ENCODE measurements at regions not wholly inside any gene's neighbourhood (a gene's known extent, or its start where the extent isn't known, plus 50 kb on each side); places are given as distances from the start of the nearest gene placed in this dataset.
A peak's percentile ranks its signal among the peaks of the same experiment; 100 is the strongest.

- TF ChIP-seq YEATS4 (CRISPR knock-in tag; IDR thresholded peaks at IDR 0.05; ENCODE audit: borderline replicate concordance) (peak; percentile 40; the same call in 1 of the 2 replicates), PTBP1 (IDR thresholded peaks at IDR 0.05; ENCODE audit: low read depth, low read length, poor library complexity, severe bottlenecking) (no peak), ZNF264 (CRISPR knock-in tag; IDR thresholded peaks at IDR 0.05) (peak; percentile 86), ZNF253 (CRISPR knock-in tag; IDR thresholded peaks at IDR 0.05; ENCODE audit: borderline replicate concordance) (no peak), HOXA9 (CRISPR knock-in tag; IDR thresholded peaks at IDR 0.05; ENCODE audit: borderline replicate concordance) (no peak), NFKB2 (CRISPR knock-in tag; IDR thresholded peaks at IDR 0.05; ENCODE audit: borderline replicate concordance) (no peak; the same call in 1 of the 2 replicates), ZBTB8A (CRISPR knock-in tag; IDR thresholded peaks at IDR 0.05; ENCODE audit: borderline replicate concordance, low read depth) (no peak), MYNN (CRISPR knock-in tag; IDR thresholded peaks at IDR 0.05; ENCODE audit: low read depth) (peak; percentile 50; the same call in 1 of the 2 replicates), TCF7L2 (IDR thresholded peaks at IDR 0.05; ENCODE audit: low read depth, low read length) (no peak), HMGXB4 (CRISPR knock-in tag; IDR thresholded peaks at IDR 0.05; ENCODE audit: borderline replicate concordance in 1 of 2, low read depth in 1 of 2) (peak; percentile 98), ZKSCAN5 (CRISPR knock-in tag; IDR thresholded peaks at IDR 0.05) (no peak), RORA (CRISPR knock-in tag; IDR thresholded peaks at IDR 0.05) (no peak), FOXO1 (CRISPR knock-in tag; IDR thresholded peaks at IDR 0.05) (0 out of 2 replicates have a peak, but pooled peaks have one; percentile 61), SATB2 (CRISPR knock-in tag; IDR thresholded peaks at IDR 0.05) (no peak), MEF2D (CRISPR knock-in tag; IDR thresholded peaks at IDR 0.05) (peak; percentile 68; the same call in 1 of the 2 replicates), ZSCAN9 (CRISPR knock-in tag; IDR thresholded peaks at IDR 0.05; ENCODE audit: borderline replicate concordance) (peak; percentile 82; the same call in 1 of the 2 replicates), ZSCAN31 (CRISPR knock-in tag; IDR thresholded peaks at IDR 0.05; ENCODE audit: low read depth) (peak; percentile 82), CREM (IDR thresholded peaks at IDR 0.05) (no peak), CREM (CRISPR knock-in tag; IDR thresholded peaks at IDR 0.05) (no peak), ATF2 (CRISPR knock-in tag; IDR thresholded peaks at IDR 0.05) (0 out of 2 replicates have a peak, but pooled peaks have one; percentile 51), KMT2B (CRISPR knock-in tag; IDR thresholded peaks at IDR 0.05) (peak; percentile 80), ZNF780A (CRISPR knock-in tag; IDR thresholded peaks at IDR 0.05) (no peak), SMAD3 (CRISPR knock-in tag; IDR thresholded peaks at IDR 0.05) (peak; percentile 87), NKX3-1 (CRISPR knock-in tag; IDR thresholded peaks at IDR 0.05) (no peak; the same call in 1 of the 2 replicates), ZNF644 (CRISPR knock-in tag; IDR thresholded peaks at IDR 0.05; ENCODE audit: low read depth) (no peak), ZFYVE20 (CRISPR knock-in tag; IDR thresholded peaks at IDR 0.05; ENCODE audit: borderline replicate concordance, low read depth) (no peak), IRX3 (CRISPR knock-in tag; IDR thresholded peaks at IDR 0.05; ENCODE audit: borderline replicate concordance, low read depth) (no peak), MAZ (IDR thresholded peaks at IDR 0.05; ENCODE audit: borderline replicate concordance, low read depth, low read length) (no peak), MAZ (CRISPR knock-in tag; IDR thresholded peaks at IDR 0.05; ENCODE audit: low read depth) (peak; percentile 84), GFI1 (CRISPR knock-in tag; IDR thresholded peaks at IDR 0.05; ENCODE audit: borderline replicate concordance) (no peak)
These were observed 157.2 kb upstream of the PITX1 start (continued) for GRCh38 chr5:135191084-135191826.

Measured in HepG2 (cell line).